ENCODE measurements at regions not wholly inside any gene's neighbourhood (a gene's known extent, or its start where the extent isn't known, plus 50 kb on each side); places are given as distances from the start of the nearest gene placed in this dataset.
"Not testable (repeated sequence)": the region's sequence is repeated elsewhere in the genome, so short reads cannot be mapped to it uniquely, and the experiment has no call there.

- peak; percentile 44 for FAIRE-seq
- TF ChIP-seq CTCF (IDR thresholded peaks at IDR 0.05; ENCODE audit: insufficient read depth, missing control alignments), result no peak
- DNase-seq (ENCODE audit: insufficient read length, low spot score), result no peak
These were observed 478.5 kb upstream of the PCDH10 start for GRCh38 chr4:132670557-132670956.

GRCh38 chr4:132683957-132684356, 465.1 kb upstream of the PCDH10 start:
- DNase-seq (ENCODE audit: insufficient read length, low spot score), result no peak
- TF ChIP-seq CTCF (IDR thresholded peaks at IDR 0.05; ENCODE audit: insufficient read depth, missing control alignments), result no peak
- no peak for FAIRE-seq

- DNase-seq (ENCODE audit: insufficient read length, low spot score) (no peak), FAIRE-seq (no peak)
- no peak for TF ChIP-seq CTCF (IDR thresholded peaks at IDR 0.05; ENCODE audit: insufficient read depth, missing control alignments)
These were observed 458.1 kb upstream of the PCDH10 start for GRCh38 chr4:132691026-132691425.

- DNase-seq (ENCODE audit: insufficient read length, low spot score), result no peak
These were observed 457.4 kb upstream of the PCDH10 start for GRCh38 chr4:132691668-132692067.

GRCh38 chr4:132694775-132695174, 454.3 kb upstream of the PCDH10 start:
- no peak for TF ChIP-seq CTCF (IDR thresholded peaks at IDR 0.05; ENCODE audit: insufficient read depth, missing control alignments)
- FAIRE-seq (no peak), DNase-seq (ENCODE audit: insufficient read length, low spot score) (no peak)

More at GRCh38 chr4:132691668-132692067, 457.4 kb upstream of the PCDH10 start:
- no peak for TF ChIP-seq CTCF (IDR thresholded peaks at IDR 0.05; ENCODE audit: insufficient read depth, missing control alignments)
- no peak for FAIRE-seq

GRCh38 chr4:132697505-132697904, 451.6 kb upstream of the PCDH10 start:
- FAIRE-seq; DNase-seq (ENCODE audit: insufficient read length, low spot score): not testable (repeated sequence)

GRCh38 chr4:132707955-132708354, 441.1 kb upstream of the PCDH10 start:
- FAIRE-seq (no peak), DNase-seq (ENCODE audit: insufficient read length, low spot score) (no peak)
- no peak for TF ChIP-seq CTCF (IDR thresholded peaks at IDR 0.05; ENCODE audit: insufficient read depth, missing control alignments)

GRCh38 chr4:132709056-132709455, 440.0 kb upstream of the PCDH10 start:
- DNase-seq (ENCODE audit: insufficient read length, low spot score) (no peak), FAIRE-seq (no peak)
- TF ChIP-seq CTCF (IDR thresholded peaks at IDR 0.05; ENCODE audit: insufficient read depth, missing control alignments), result no peak
